Vagina (tissue), 2 donors: ENCODE measurements at regions not wholly inside any gene's neighbourhood (a gene's known extent, or its start where the extent isn't known, plus 50 kb on each side); places are given as distances from the start of the nearest gene placed in this dataset.

Source experiments
- DNase-seq, 2 donors: peaks; one replicate each; pipeline ENCODE4 v3.0.0-alpha.2; 2017; ENCODE audit errors: extremely low spot score in 2 of 2
- H3K27ac ChIP-seq: fragments of 200-600 bp; sonication (generic); one replicate; pipeline ENCODE4 v1.5.1; 2019
- H3K27me3 ChIP-seq: fragments of 200-600 bp; sonication (generic); one replicate; pipeline ENCODE4 v1.5.1; 2019
- H3K36me3 ChIP-seq, 2 donors: fragments of 200-600 bp; sonication (generic); one replicate each; pipeline ENCODE4 v1.5.1; 2017 to 2019
- H3K4me1 ChIP-seq: fragments of 200-600 bp; sonication (generic); one replicate; pipeline ENCODE4 v1.5.1; 2019
- H3K4me3 ChIP-seq, 2 donors: fragments of 200-600 bp; sonication (generic); 1 replicate in 1 of 2; 2 replicates in 1 of 2; pipeline ENCODE4 v1.5.1; 2016 to 2019
- H3K9me3 ChIP-seq: fragments of 200-600 bp; sonication (generic); one replicate; pipeline ENCODE4 v1.5.1; 2019
- CTCF ChIP-seq, 3 experiments: fragments of 450-650 bp in 2 of 3; fragments of 200-600 bp in 1 of 3; sonication (generic) in 1 of 3; IDR thresholded peaks; one replicate each; pipeline ENCODE4 v1.5.1; 2017 to 2019; ENCODE audit warnings: antibody characterized with exemption in 3 of 3, mild to moderate bottlenecking in 2 of 3, moderate library complexity in 2 of 3
- POLR2A ChIP-seq, 2 donors: fragments of 450-650 bp; IDR thresholded peaks; one replicate each; pipeline ENCODE4 v1.6.1; 2017; ENCODE audit warnings: antibody characterized with exemption in 2 of 2, mild to moderate bottlenecking in 2 of 2, moderate library complexity in 2 of 2
- POLR2AphosphoS5 ChIP-seq, 2 donors: sonication (generic); formaldehyde crosslinking; IDR thresholded peaks; one replicate each; pipeline ENCODE4 v1.9.0; 2017; ENCODE audit warnings: antibody characterized with exemption in 2 of 2, mild to moderate bottlenecking in 2 of 2, low read depth in 1 of 2; ENCODE audit not compliant: insufficient read depth in 1 of 2
- intact Hi-C: fragments of 100-400 bp; cut with DNase I; formaldehyde crosslinking; loops from one replicate; pipeline ENCODE4 v1.15.1; 2023

GRCh38 chr13:65670014-65670625 is 1560.0 kb downstream of the PCDH9 start:
- H3K27ac ChIP-seq = no peak overlapping the region
- H3K4me1 ChIP-seq = no peaks in the 10 kb centered on the region
- intact Hi-C loops = no loop called here
- no peaks in the 10 kb centered on the region for H3K36me3 ChIP-seq
- H3K27me3 ChIP-seq = no peaks in the 10 kb centered on the region
- H3K4me3 ChIP-seq = no peak overlapping the region
- no peaks in the 10 kb centered on the region for H3K9me3 ChIP-seq
- DNase-seq = no peak
- no peak for TF ChIP-seq CTCF (IDR thresholded peaks at IDR 0.05)
- TF ChIP-seq POLR2A (IDR thresholded peaks at IDR 0.05) = no peak
- TF ChIP-seq POLR2AphosphoS5 (IDR thresholded peaks at IDR 0.05; ENCODE audit: insufficient read depth in 1 of 2, low read depth in 1 of 2) = no peak

- intact Hi-C loops = no loop called here
- DNase-seq = no peak
- Histone ChIP-seq H3K9me3 (no peaks in the 10 kb centered on the region), H3K4me1 (no peaks in the 10 kb centered on the region), H3K36me3 (no peaks in the 10 kb centered on the region), H3K27ac (no peak overlapping the region), H3K27me3 (no peaks in the 10 kb centered on the region), H3K4me3 (no peak overlapping the region)
- TF ChIP-seq POLR2AphosphoS5 (IDR thresholded peaks at IDR 0.05; ENCODE audit: insufficient read depth in 1 of 2, low read depth in 1 of 2) = no peak
- no peak for TF ChIP-seq CTCF (IDR thresholded peaks at IDR 0.05)
- TF ChIP-seq POLR2A (IDR thresholded peaks at IDR 0.05) = no peak
Measured at GRCh38 chr13:65660731-65661130, 1569.4 kb downstream of the PCDH9 start.

GRCh38 chr13:65656740-65657329 is 1573.3 kb downstream of the PCDH9 start:
- intact Hi-C loops = no loop called here
- no peaks in the 10 kb centered on the region for H3K27me3 ChIP-seq
- H3K9me3 ChIP-seq = no peaks in the 10 kb centered on the region
- no peaks in the 10 kb centered on the region for H3K36me3 ChIP-seq
- TF ChIP-seq POLR2AphosphoS5 (IDR thresholded peaks at IDR 0.05; ENCODE audit: insufficient read depth in 1 of 2, low read depth in 1 of 2) = no peak
- no peak for TF ChIP-seq CTCF (IDR thresholded peaks at IDR 0.05)
- TF ChIP-seq POLR2A (IDR thresholded peaks at IDR 0.05) = no peak
- no peak overlapping the region for H3K27ac ChIP-seq
- H3K4me3 ChIP-seq = no peak overlapping the region
- no peaks in the 10 kb centered on the region for H3K4me1 ChIP-seq
- no peak for DNase-seq

GRCh38 chr13:65653613-65654012 is 1576.5 kb downstream of the PCDH9 start:
- Histone ChIP-seq H3K27ac (no peak overlapping the region), H3K27me3 (no peaks in the 10 kb centered on the region), H3K4me1 (no peaks in the 10 kb centered on the region), H3K4me3 (no peak overlapping the region), H3K36me3 (no peaks in the 10 kb centered on the region), H3K9me3 (no peaks in the 10 kb centered on the region)
- TF ChIP-seq POLR2A (IDR thresholded peaks at IDR 0.05) = no peak
- no peak for TF ChIP-seq CTCF (IDR thresholded peaks at IDR 0.05)
- intact Hi-C loops = no loop called here
- DNase-seq = no peak

GRCh38 chr13:65650321-65650720 is 1579.8 kb downstream of the PCDH9 start:
- H3K4me1 ChIP-seq = no peaks in the 10 kb centered on the region
- no peaks in the 10 kb centered on the region for H3K9me3 ChIP-seq
- TF ChIP-seq POLR2A (IDR thresholded peaks at IDR 0.05) (no peak), POLR2AphosphoS5 (IDR thresholded peaks at IDR 0.05; ENCODE audit: insufficient read depth in 1 of 2, low read depth in 1 of 2) (no peak), CTCF (IDR thresholded peaks at IDR 0.05) (no peak)
- H3K27me3 ChIP-seq = no peaks in the 10 kb centered on the region
- no peaks in the 10 kb centered on the region for H3K36me3 ChIP-seq
- no peak overlapping the region for H3K4me3 ChIP-seq
- no peak overlapping the region for H3K27ac ChIP-seq
- intact Hi-C loops = no loop called here
- no peak for DNase-seq
